MCF 10A (cell line): ENCODE measurements at regions not wholly inside any gene's neighbourhood (a gene's known extent, or its start where the extent isn't known, plus 50 kb on each side); places are given as distances from the start of the nearest gene placed in this dataset.

Experiments
- BruUV-seq: library from RNA; stranded (reverse); fragments of 400-500 nt; replicated peaks from 2 replicates; lab custom pipeline; 2021; lab: Mats Ljungman, UMichigan
- CTCF ChIA-PET: fragments of 300-600 bp; sonication (Branson Sonifier 250); formaldehyde crosslinking; extraction: SDS; loops from one replicate; lab custom pipeline; 2021; ENCODE audit warnings: antibody characterized with exemption, inconsistent platforms; lab: Yijun Ruan, JAX
- POLR2A ChIA-PET: fragments of 300-600, 350-650 bp; sonication (Branson Sonifier 250); formaldehyde crosslinking; extraction: SDS; loops from one replicate; lab custom pipeline; 2020; ENCODE audit warnings: antibody characterized with exemption, inconsistent platforms; lab: Yijun Ruan, JAX
- DNase-seq: peaks from one replicate; pipeline ENCODE4 v3.0.0-alpha.2; 2018; ENCODE audit not compliant: unreplicated experiment
- H3K27ac Mint-ChIP-seq: one replicate; pipeline ENCODE4 v1.8.0; 2022; ENCODE audit warnings: mild to moderate bottlenecking, low read depth, mixed read lengths; ENCODE audit not compliant: unreplicated experiment
- H3K27me3 Mint-ChIP-seq: one replicate; pipeline ENCODE4 v1.8.0; 2022; ENCODE audit warnings: mixed read lengths; ENCODE audit not compliant: insufficient read depth, unreplicated experiment
- H3K36me3 Mint-ChIP-seq: one replicate; pipeline ENCODE4 v1.8.0; 2022; ENCODE audit warnings: mild to moderate bottlenecking, moderate library complexity, mixed read lengths; ENCODE audit not compliant: insufficient read depth, unreplicated experiment
- H3K4me1 Mint-ChIP-seq: one replicate; pipeline ENCODE4 v1.8.0; 2022; ENCODE audit warnings: mixed read lengths; ENCODE audit not compliant: insufficient read depth, unreplicated experiment
- H3K4me3 Mint-ChIP-seq: one replicate; pipeline ENCODE4 v1.8.0; 2022; ENCODE audit warnings: mild to moderate bottlenecking, moderate library complexity, mixed read lengths; ENCODE audit not compliant: unreplicated experiment
- H3K9me3 Mint-ChIP-seq: one replicate; pipeline ENCODE4 v1.8.0; 2022; ENCODE audit warnings: mixed read lengths; ENCODE audit not compliant: unreplicated experiment
- intact Hi-C: fragments of 100-400 bp; cut with micrococcal nuclease; formaldehyde crosslinking; loops from 2 replicates; pipeline ENCODE4 v1.14.1; 2022
- TF ChIP-seq, protein P1 (sequence below): fragments of 200-600 bp; IDR thresholded peaks from one replicate; pipeline ENCODE4 v1.8.0; 2022; ENCODE audit warnings: antibody characterized with exemption, mild to moderate bottlenecking; ENCODE audit not compliant: unreplicated experiment

DNA sequence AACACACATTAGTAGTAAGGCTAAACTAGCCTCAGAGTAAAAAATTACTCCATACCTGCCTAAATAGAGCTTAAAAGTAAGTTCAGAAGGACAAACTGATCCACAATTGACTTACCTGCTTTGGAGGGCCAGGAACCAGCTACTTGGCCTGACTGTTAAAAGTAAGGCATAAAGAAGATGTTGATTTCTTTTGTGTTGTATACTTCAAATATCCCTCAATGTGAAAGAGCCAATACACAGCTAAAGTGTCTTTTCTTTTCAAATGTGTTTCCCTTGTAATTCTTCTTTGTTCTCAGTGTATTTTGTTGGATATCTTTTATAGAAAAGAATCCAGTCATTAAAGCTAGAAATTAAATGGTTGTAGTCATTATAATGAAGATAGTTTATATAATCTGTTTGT, 171.1 kb downstream of the TANC2 start:
- H3K4me3 Mint-ChIP-seq = no peak overlapping the region
- TF ChIP-seq, protein P1, sequence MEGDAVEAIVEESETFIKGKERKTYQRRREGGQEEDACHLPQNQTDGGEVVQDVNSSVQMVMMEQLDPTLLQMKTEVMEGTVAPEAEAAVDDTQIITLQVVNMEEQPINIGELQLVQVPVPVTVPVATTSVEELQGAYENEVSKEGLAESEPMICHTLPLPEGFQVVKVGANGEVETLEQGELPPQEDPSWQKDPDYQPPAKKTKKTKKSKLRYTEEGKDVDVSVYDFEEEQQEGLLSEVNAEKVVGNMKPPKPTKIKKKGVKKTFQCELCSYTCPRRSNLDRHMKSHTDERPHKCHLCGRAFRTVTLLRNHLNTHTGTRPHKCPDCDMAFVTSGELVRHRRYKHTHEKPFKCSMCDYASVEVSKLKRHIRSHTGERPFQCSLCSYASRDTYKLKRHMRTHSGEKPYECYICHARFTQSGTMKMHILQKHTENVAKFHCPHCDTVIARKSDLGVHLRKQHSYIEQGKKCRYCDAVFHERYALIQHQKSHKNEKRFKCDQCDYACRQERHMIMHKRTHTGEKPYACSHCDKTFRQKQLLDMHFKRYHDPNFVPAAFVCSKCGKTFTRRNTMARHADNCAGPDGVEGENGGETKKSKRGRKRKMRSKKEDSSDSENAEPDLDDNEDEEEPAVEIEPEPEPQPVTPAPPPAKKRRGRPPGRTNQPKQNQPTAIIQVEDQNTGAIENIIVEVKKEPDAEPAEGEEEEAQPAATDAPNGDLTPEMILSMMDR = no peak
- H3K4me1 Mint-ChIP-seq = peaks cover 11% of the 10 kb centered on the region
- ChIA-PET POLR2A (interaction anchor here (2.4 kb wide), 1 partner anchor 9 kb away, joined by 10 read pairs; no protein-coding TSS in a partner anchor), CTCF (interaction anchor here (0.5 to 1.0 kb wide), 6 partner anchors 10 to 320 kb away, joined by 3 to 6 read pairs (median 4); no protein-coding TSS in a partner anchor)
- no TSS peak for BruUV-seq
- no peaks in the 10 kb centered on the region for H3K27me3 Mint-ChIP-seq
- intact Hi-C loops = no loop called here
- no peak overlapping the region for H3K27ac Mint-ChIP-seq
- H3K36me3 Mint-ChIP-seq = no peaks in the 10 kb centered on the region
- DNase-seq = no peak
- H3K9me3 Mint-ChIP-seq = no peaks in the 10 kb centered on the region

DNA sequence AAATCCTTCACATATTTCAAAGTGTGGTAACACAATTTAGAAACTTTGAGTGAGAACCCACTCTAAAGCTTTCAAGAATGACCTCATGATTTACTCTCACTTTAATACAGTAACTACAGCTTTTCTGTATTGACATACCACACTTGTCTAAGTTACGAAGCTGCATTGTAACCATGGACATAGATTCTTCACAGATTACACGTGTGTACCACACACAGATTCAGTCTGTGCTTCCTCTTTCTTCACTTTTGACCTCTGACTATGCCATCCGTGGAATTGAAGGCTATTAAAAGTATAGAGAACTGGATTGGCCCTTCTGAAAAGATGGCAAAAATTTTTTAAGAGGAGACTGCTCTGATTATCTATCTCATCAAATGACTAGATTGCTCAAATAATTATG, 172.7 kb downstream of the TANC2 start:
- no peak overlapping the region for H3K27ac Mint-ChIP-seq
- H3K27me3 Mint-ChIP-seq = no peaks in the 10 kb centered on the region
- no peak for DNase-seq
- BruUV-seq = no TSS peak
- H3K36me3 Mint-ChIP-seq = no peaks in the 10 kb centered on the region
- TF ChIP-seq, protein P1 = no peak
- no peaks in the 10 kb centered on the region for H3K9me3 Mint-ChIP-seq
- ChIA-PET CTCF (interaction anchor here (1.2 kb wide), 1 partner anchor 15 kb away, joined by 3 read pairs; no protein-coding TSS in a partner anchor), POLR2A (interaction anchor here (1.2 to 2.4 kb wide), 2 partner anchors 10 to 24 kb away, joined by 3 to 10 read pairs; no protein-coding TSS in a partner anchor)
- peaks cover 11% of the 10 kb centered on the region for H3K4me1 Mint-ChIP-seq
- H3K4me3 Mint-ChIP-seq = no peak overlapping the region
- intact Hi-C loops = no loop called here

DNA sequence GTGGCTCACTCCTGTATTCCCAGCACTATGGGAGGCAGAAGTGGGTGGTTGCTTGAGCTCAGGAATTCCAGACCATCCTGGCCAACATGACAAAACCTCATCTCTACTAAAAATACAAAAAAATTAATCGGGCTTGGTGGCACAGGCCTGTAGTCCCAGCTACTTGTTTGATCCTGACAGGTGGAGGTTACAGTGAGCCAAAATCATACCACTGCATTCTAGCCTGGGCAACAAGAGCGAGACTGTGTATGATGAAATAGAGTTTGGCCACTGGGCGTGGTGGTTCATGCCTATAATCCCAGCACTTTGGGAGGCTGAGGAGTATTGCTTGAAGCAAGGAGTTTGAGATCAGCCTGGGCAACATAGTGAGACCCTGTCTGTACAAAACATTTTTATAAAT, 173.3 kb downstream of the TANC2 start:
- no TSS peak for BruUV-seq
- intact Hi-C loops = no loop called here
- TF ChIP-seq, protein P1 = no peak

DNA sequence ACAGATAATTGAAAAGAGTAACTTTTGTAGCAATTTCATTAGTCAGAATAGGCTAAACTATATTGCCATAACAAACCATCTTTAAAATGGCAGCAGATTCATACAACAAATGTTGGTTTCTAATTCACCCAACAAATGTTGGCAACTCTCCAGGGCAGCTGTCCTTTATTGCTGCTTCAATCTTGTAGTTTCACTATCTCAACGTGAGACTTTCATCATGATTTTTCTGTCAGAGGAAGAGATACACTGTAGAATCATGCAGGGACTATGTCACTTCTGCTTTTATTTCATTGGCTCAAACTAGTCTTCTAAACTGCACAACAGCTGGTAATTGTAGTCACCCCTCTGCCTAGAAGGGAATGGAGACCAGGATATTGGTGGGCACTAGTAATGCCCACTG, 174.2 kb downstream of the TANC2 start:
- DNase-seq = peak; percentile 35
- Mint-ChIP-seq H3K27me3 (no peaks in the 10 kb centered on the region), H3K9me3 (no peaks in the 10 kb centered on the region), H3K27ac (no peak overlapping the region), H3K4me1 (peaks cover 11% of the 10 kb centered on the region), H3K4me3 (no peak overlapping the region), H3K36me3 (no peaks in the 10 kb centered on the region)
- ChIA-PET POLR2A (interaction anchor here (0.9 to 1.8 kb wide), 3 partner anchors 8 to 135 kb away, joined by 3 to 8 read pairs (median 3); no protein-coding TSS in a partner anchor), CTCF (no interaction called here)
- no TSS peak for BruUV-seq
- TF ChIP-seq, protein P1 = no peak
- intact Hi-C loops = no loop called here

More for the DNA sequence above, 173.3 kb downstream of the TANC2 start:
- H3K27ac Mint-ChIP-seq = no peak overlapping the region
- H3K4me1 Mint-ChIP-seq = peaks cover 11% of the 10 kb centered on the region
- ChIA-PET CTCF (interaction anchor here (1.2 kb wide), 1 partner anchor 16 kb away, joined by 3 read pairs; no protein-coding TSS in a partner anchor), POLR2A (interaction anchor here (0.9 to 2.4 kb wide), 4 partner anchors 11 to 136 kb away, joined by 3 to 10 read pairs (median 3); no protein-coding TSS in a partner anchor)
- DNase-seq = peak; percentile 25
- no peaks in the 10 kb centered on the region for H3K9me3 Mint-ChIP-seq
- no peaks in the 10 kb centered on the region for H3K36me3 Mint-ChIP-seq
- H3K27me3 Mint-ChIP-seq = no peaks in the 10 kb centered on the region
- no peak overlapping the region for H3K4me3 Mint-ChIP-seq
